Renal cortex interstitium (tissue), 11 donors: ENCODE measurements at regions not wholly inside any gene's neighbourhood (a gene's known extent, or its start where the extent isn't known, plus 50 kb on each side); places are given as distances from the start of the nearest gene placed in this dataset.
"Not testable (repeated sequence)": the region's sequence is repeated elsewhere in the genome, so short reads cannot be mapped to it uniquely, and the experiment has no call there.

ENCODE experiments used
- DNase-seq, 11 donors: peaks; one replicate each; pipeline ENCODE4 v3.0.0-alpha.2; 2013; ENCODE audit warnings: low read depth in 9 of 11, low spot score in 4 of 11; ENCODE audit errors: extremely low read depth in 1 of 11

DNA sequence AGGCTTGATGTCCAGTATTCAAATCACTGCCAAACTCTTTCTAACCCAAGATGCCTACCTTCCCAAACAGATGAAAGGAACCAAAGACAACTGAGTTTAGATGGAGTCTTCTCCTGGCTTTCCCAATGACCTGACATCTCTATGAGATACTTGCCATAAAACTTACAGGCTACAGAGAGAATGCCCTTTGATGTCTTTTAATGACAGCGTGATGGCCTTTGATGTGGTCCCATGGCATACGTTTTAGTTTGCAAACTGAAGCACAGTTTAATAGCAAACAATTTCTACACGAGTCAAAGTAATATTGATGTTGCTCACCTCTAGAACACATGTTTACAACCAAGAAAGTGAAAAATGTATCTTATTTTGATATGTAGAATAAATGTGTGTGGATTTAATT lies 73.2 kb downstream of the ZIC4 start:
- no peak for DNase-seq

DNA sequence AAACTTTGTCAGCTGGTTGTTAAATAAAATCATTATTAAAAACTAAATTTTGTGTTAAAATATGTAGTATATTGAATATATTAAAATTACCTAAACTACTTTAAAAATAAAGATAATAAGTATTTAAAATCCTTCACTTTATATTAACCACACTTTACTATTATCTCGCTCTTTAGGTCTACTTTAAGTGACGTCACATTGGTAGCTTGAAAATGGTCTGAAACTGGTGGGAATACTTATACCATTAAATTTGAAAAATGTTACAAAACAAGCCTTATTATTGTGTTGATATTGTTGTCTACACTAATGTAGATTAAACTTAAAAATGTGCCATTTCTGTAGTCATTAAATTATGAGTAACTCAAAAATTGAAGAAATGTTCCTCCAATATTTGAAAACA lies 77.6 kb downstream of the ZIC4 start:
- DNase-seq = no peak

DNA sequence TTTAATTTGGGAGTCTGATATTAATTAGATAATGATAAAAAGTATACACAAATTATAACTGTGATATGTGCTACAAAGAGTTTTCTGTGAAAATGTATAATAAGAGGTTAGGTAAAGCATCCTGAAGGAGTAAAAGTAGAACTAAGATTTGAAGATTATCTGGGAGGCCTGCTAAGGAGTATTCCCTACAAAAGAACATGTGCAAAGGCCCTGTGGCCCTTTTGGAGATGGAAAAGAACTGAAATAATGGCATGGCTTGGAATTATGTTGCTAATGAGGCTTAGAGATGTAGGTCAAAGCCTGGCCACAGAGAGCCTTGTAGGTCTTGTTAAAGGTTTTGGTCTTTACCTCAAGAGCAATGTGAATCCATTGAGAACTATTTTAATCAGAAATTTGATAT lies 82.0 kb downstream of the ZIC4 start:
- no peak for DNase-seq

DNA sequence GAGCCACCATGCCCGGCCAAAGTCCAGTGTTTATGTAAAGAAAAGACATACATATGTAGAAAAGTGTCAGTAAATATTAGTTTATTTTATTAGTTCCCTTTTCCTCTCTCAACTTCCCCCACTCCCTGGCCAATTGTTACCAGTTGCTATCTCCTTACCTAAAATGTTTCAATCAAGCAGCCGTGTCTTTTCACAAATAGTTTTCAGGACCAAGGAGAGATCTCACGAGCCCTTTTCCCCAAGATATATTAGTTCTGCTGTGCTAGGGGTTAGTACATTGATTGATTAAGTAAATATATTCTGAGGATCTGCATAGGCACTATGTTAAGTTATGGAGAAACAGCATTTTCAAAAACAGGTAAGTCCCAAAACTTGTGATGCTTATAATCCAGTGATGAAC lies 87.4 kb downstream of the ZIC4 start:
- no peak for DNase-seq

DNA sequence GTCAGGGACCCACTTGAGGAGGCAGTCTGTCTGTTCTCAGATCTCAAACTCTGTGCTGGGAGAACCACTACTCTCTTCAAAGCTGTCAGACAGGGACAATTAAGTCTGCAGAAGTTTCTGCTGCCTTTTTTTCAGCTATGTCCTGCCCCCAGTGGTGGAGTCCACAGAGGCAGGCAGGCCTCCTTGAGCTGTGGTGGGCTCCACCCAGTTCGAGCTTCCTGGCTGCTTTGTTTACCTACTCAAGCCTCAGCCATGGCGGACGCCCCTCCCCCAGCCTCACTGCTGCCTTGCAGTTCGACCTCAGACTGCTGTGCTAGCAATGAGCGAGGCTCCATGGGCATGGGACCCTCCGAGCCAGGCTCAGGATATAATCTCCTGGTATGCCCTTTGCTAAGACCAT lies 89.3 kb downstream of the ZIC4 start:
- not testable (repeated sequence) for DNase-seq

DNA sequence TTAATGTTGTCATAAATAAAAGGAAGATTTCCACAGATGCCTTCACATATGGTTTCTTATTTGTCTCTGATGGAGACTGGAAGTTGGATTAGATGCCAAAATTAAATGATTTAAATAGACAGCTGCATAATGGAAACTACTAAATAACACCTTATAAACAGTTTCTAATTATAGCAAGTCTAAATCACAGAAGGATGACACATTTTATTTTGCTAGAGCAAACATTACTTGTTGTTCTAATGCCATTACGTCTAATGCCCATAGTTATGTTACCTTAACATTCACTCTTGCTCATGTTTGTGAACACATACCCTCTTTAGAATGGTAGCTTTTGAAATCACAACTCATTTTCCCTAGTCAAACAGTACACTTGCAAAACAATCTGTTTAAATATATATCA lies 92.8 kb downstream of the ZIC4 start:
- DNase-seq = no peak

DNA sequence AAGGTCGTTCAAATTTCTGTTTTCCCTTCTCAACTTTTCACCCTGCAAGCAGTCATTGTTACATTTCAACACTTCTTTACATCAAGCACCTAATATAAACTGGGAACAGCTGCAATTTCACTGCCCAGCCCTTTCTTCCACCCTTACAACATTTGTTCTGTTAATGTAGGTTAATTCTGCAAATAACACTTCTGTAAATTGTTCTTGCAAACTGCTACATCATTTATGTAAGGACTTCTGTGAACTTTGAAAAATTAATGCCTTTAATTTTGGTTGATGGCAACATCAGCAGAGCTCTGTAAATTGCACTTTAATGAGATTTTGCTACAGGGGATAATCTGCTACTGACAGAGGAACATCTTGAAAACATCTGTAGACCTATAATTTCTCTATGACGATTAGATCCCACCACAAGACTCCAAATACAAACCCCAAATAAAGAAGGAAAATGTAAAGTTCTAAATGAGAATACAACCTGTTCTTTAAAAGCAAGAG lies 93.5 kb downstream of the ZIC4 start:
- DNase-seq = no peak

DNA sequence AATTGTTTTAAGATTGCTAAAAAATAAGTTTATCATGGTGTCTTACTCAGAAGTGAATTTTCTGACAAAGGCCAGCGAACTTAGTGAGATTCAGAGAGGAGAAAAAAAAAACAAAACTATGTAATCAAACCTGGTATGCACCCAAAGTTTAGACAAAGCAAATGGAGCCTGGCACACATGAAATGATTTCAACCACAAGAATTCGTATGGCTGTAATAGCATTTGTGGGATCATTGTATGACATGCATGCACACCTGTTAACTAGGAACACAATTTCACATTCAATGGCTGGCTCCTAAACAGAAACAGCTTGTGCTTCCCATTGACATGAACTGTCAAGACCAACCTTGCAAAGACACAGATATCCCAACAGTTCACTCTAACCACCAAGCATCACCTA lies 94.6 kb downstream of the ZIC4 start:
- DNase-seq = no peak

DNA sequence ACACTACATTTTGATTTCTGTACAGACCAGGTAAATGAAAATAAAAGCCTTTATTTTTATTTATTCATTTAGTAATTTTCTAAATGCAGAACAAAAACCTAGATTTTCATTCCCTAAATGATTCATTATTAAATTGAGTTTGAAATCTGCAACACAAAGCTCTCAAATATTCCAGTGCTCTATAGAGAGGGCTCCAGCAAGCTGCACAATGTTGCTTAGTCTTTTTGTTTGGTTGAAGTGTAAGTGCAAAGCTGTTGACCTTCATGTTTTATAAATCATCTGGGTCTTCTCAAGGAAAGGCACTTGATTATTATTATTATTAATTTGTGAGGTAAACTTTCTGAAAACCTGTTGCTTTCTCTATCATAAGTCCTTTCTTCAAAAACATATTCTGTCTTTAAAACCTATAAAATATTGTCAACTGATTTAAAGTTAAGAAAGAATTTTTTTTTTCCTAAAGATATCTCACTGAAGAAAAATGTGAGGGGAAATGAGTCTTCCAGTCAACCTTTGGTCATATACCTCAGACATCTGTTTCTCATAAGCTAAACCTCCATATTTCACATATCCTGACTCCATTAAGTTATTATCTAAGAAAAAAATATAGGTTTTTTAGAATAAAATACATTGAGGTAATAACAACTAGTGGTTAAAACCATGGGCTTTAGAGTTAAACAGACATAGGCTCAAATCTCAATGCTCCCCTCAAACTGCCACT lies 100.7 kb downstream of the ZIC4 start:
- no peak for DNase-seq

DNA sequence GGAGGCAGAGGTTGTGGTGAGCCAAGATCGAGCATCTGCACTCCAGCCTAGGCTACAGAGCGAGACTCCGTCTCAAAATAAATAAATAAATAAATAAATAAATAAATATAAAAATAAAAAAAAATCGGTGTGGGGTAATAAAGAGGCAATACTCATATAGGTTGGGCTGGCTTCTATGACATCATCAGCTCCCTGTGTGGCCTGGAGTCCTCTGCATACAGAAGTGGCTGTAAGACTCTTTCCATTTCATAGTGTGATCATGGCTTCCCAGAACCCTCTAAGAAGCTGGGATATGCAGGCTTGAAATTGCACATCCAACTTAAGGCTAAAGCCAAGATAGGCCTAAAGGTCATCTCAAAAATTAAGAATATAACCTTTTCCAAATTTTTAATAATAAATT lies 101.6 kb downstream of the ZIC4 start:
- DNase-seq = no peak

DNA sequence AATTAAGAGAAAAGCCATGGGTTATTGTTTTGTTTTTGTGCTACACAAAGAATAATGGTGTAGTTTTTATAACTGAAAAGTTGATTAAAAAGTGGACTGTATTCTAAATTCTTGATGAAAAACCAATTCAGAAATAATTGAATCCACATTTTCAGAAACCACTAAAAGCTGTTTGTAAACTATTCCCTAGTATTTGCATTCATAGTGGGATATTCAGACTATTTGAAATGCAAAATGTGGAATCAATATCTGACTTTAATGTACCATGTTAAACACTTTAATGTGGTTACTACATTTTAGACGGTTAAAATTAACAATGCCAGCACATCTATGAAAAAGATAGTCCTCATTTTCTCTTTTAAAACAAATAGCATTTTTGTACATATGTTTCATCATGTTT lies 104.6 kb downstream of the ZIC4 start:
- no peak for DNase-seq

DNA sequence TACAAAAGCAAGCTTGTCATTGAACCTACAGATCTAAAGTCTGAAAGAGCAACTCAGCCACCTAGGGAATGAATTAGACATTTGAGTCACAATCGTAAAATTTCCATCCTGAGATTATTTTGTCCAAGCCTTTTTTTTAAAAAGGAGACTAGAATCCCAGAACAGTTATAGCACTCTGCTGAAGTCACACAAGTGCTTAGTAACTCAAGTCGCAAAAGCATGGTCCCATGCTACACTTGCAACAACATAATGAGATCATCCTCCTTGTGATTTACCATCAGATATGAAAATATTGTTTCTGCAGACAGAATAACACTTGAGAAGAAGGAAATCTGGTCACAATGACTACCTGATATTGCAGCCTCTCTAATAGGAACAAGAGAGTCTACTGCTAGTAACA lies 106.7 kb downstream of the ZIC4 start:
- DNase-seq = no peak

DNA sequence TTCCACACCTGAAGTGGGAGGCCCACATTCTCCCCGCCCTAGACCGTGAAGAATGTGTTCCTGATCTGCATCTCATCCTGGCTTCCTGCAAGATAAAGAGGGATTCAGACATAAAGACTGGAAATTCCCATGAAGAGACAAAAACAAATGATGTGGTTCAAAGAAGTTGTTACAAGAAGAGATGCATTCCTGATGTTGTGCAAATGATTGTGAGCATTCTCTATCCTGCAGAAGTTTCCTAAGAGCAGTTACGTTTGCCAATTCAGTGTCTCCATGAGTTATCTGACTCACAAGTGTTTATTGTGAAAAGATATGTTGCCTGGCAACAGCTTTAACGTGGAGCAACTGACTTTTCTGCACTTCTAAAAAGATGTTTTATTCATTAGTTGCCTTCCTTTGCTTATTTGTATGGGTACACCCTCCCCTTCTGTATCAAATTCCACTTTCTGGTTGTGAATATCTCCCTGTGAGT lies 107.8 kb downstream of the ZIC4 start:
- DNase-seq = peak in 6 of 11 donors; percentile 1 to 8 (median 2)

DNA sequence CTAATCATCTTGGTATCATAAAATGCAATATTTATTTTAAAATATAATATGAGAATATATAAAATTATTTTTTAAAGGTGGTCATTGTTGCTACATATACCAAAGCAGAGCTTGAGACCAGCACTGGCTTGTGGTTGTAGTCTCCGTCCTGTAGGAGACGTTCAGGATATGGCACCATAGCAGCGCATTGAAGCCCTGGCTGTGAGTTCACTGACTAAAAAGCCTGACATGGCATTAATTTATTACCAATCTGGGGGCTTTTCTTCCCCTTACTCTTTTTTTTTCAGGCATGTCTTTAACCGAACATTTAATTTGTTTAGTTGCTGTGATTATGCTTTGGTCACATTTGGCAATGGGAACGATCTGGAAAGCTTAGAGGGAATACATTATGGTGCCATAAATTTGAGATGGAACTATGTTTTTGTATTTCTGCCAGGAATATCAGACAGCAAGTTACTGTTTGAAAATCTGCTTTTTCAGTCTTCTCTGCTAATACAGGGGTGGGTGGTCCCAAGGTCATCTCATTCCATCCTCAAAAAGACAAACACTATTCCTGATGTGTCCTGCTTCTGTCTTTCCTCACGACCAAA lies 108.5 kb downstream of the ZIC4 start:
- no peak for DNase-seq

DNA sequence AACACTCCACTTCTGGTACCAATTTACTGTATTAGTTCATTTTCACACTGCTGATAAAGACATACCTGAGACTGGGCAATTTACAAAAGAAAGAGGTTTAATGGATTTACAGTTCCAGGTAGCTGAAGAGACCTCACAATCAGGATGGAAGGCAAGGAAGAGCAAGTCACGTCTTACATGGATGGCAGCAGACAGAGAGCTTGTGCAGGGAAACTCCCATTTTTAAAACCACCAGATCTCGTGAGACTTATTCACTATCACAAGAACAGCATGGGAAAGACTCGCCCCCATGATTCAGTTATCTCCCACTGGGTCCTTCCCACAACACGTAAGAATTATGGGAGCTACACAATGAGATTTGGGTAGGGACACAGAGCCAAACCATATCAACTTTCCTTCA lies 119.0 kb downstream of the ZIC4 start:
- not testable (repeated sequence) for DNase-seq

DNA sequence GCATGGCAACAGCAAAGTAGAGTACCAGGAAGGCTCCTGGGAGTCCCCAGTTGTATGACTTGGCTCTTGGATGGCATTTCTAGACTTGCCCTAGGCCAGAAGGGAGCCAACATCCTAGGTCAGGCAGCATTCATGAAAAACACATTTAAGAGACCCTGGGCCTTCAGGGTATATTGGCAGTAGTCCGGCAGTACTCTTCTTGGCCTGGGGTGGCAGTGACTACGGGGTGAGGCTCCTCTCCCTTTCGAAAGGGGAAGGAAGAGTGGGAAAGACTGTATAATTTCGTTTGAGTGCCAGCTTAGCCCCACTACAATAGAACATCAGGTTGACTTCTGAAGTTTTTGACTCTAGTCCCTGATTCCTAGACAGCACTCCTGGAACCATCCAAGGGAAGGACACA lies 136.4 kb downstream of the ZIC4 start:
- DNase-seq = no peak

DNA sequence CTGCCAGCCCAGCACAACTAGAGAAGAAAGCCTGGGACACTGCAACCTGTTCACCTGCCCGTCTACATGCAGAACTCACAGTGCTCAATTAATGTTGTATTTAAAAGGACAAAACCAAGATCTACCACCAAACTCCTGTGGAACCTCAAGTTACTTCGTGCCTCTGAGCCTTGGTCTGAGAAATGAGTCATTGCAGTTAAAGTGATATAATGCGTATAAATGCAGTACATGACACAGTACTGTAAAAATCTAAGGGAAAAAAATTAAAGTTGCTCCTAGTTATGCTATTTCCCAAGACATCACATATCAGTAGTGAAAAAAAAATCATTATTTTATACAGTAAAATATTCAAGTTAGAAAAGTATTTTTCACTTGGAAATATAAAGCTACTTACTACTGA lies 138.9 kb downstream of the ZIC4 start:
- no peak for DNase-seq

DNA sequence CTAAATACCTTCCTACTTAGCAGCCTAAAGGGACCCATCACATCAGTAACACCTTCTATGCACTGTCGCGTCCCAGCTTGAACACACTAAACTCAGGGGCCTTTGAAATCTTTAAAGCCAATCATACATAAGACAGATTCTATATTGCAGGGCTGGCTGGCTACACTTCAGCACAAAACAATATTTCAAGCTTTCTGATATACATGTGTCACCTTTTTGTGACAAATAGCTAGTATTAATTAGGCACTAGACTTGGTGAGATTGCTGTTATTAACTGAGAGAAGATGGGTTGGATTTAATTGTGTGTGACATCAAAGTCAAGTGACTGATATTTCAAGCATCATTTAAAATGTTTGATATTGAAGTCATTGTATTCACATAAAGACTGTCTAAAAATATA lies 148.4 kb downstream of the ZIC4 start:
- DNase-seq = no peak

DNA sequence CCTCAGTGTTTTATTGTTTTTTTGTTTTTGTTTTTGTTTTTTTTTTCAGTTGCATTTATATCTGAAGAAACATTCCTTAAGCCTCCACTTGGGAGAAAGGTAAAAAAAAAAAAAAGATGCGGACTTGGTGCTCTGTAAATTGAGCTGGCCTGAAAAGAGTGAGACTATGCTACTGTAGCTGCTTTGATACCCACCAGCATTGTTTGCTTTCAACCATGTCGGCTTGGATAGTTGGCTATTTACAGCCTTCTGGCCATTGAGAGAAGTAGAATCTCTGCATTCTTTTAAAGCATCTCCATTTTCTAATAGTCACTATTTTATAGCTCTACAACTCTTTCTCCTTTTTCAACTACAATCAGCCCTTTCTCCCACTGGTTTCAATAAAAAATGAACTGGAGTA lies 149.6 kb downstream of the ZIC4 start:
- no peak for DNase-seq

DNA sequence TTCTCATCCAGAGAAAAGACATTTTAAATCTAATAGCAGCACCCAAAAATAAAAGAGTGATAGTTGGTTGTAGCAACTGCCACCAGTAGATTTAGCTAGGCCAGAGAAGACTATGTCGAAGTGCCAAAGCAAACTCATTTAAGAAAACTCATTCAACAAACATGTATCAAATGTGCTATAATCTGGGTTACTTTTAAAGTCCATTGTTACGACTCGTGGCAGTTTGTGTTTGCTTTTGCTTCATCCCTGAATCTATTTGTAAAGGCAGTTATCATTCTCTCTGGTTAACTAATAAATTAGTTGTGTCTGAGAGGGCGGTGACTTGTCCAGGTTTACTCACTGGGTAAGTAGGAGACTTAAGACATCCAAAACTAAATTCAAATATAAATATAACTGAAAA lies 159.4 kb downstream of the ZIC4 start:
- DNase-seq = no peak

DNA sequence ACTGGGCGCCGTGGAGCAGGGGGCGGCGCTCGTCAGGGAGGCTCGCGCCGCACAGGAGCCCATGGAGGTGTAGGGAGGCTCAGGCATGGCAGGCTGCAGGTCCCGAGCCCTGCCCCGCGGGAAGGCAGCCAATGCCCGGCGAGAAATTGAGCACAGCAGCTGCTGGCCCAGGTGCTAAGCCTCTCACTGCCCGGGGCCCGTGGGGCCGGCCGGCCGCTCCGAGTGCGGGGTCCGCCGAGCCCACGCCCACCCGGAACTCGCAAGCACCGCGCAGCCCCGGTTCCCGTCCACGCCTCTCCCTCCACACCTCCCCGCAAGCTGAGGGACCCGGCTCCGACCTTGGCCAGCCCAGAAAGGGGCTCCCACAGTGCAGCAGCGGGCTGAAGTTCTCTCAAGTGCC lies 160.7 kb downstream of the ZIC4 start:
- not testable (repeated sequence) for DNase-seq
